Tibial nerve (tissue), 4 donors: ENCODE measurements at regions not wholly inside any gene's neighbourhood (a gene's known extent, or its start where the extent isn't known, plus 50 kb on each side); places are given as distances from the start of the nearest gene placed in this dataset.

Experiments
- EP300 ChIP-seq, 2 donors: sonication (generic); formaldehyde crosslinking; IDR thresholded peaks; one replicate each; pipeline ENCODE4 v1.6.1; 2017; ENCODE audit warnings: antibody characterized with exemption in 2 of 2, mild to moderate bottlenecking in 1 of 2
- POLR2A ChIP-seq, 2 donors: fragments of 450-650 bp; IDR thresholded peaks; one replicate each; pipeline ENCODE4 v1.6.1; 2017; ENCODE audit warnings: antibody characterized with exemption in 2 of 2, mild to moderate bottlenecking in 2 of 2, moderate library complexity in 2 of 2
- TF ChIP-seq, protein P1 (sequence below), 5 experiments: fragments of 200-600 bp in 3 of 5; fragments of 450-650 bp in 2 of 5; sonication (generic) in 3 of 5; IDR thresholded peaks; one replicate each; pipeline ENCODE4 v1.5.1; 2016 to 2019; ENCODE audit warnings: antibody characterized with exemption in 5 of 5, mild to moderate bottlenecking in 3 of 5, moderate library complexity in 2 of 5

DNA sequence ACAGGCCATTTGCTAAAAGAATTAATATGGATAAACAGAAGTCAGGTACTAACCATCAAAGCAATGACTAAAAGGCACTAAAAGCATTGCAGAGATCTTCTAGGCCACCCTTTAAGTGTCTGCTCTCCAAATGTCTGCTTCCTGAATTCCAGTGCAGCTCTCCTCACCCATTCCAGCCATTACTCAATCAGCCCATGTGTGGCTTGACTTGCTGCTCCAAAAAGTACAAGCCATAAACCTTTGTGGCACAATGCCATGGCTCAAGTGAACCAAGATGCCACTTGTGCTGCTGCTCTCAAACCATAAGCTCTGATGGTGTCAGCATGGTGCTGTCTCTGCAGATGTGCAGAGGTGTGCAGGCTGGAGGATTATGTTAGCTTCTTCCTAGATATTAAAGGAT is 290.2 kb upstream of the POU5F2 start:
- TF ChIP-seq, protein P1, sequence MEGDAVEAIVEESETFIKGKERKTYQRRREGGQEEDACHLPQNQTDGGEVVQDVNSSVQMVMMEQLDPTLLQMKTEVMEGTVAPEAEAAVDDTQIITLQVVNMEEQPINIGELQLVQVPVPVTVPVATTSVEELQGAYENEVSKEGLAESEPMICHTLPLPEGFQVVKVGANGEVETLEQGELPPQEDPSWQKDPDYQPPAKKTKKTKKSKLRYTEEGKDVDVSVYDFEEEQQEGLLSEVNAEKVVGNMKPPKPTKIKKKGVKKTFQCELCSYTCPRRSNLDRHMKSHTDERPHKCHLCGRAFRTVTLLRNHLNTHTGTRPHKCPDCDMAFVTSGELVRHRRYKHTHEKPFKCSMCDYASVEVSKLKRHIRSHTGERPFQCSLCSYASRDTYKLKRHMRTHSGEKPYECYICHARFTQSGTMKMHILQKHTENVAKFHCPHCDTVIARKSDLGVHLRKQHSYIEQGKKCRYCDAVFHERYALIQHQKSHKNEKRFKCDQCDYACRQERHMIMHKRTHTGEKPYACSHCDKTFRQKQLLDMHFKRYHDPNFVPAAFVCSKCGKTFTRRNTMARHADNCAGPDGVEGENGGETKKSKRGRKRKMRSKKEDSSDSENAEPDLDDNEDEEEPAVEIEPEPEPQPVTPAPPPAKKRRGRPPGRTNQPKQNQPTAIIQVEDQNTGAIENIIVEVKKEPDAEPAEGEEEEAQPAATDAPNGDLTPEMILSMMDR (IDR thresholded peaks at IDR 0.05) = no peak
- TF ChIP-seq POLR2A (IDR thresholded peaks at IDR 0.05) (no peak), EP300 (IDR thresholded peaks at IDR 0.05) (no peak)
